ENCODE measurements at regions not wholly inside any gene's neighbourhood (a gene's known extent, or its start where the extent isn't known, plus 50 kb on each side); places are given as distances from the start of the nearest gene placed in this dataset.
A peak's percentile ranks its signal among the peaks of the same experiment; 100 is the strongest.
"Not testable (repeated sequence)": the region's sequence is repeated elsewhere in the genome, so short reads cannot be mapped to it uniquely, and the experiment has no call there.

GRCh38 chr7:148515237-148515636, 75.3 kb upstream of the C7orf33 start:
- no peak for DNase-seq

GRCh38 chr7:148515728-148516695, 74.6 kb upstream of the C7orf33 start:
- DNase-seq = no peak

- DNase-seq = not testable (repeated sequence)
Measured at GRCh38 chr7:148519386-148519785, 71.2 kb upstream of the C7orf33 start.

- no peak for DNase-seq
Measured at GRCh38 chr7:148521271-148521670, 69.3 kb upstream of the C7orf33 start.

GRCh38 chr7:148523550-148523949, 67.0 kb upstream of the C7orf33 start:
- DNase-seq = no peak

GRCh38 chr7:148524479-148525224, 65.9 kb upstream of the C7orf33 start:
- DNase-seq = no peak

GRCh38 chr7:148527717-148528168, 62.8 kb upstream of the C7orf33 start:
- peak; percentile 93 for DNase-seq

- DNase-seq = peak; percentile 27
Measured at GRCh38 chr7:148535217-148535616, 55.3 kb upstream of the C7orf33 start.

GRCh38 chr7:148537435-148537834, 53.1 kb upstream of the C7orf33 start:
- DNase-seq = no peak

- no peak for DNase-seq
Measured at GRCh38 chr7:148540041-148540738, 50.4 kb upstream of the C7orf33 start.
